K562 (cell line): ENCODE measurements at regions not wholly inside any gene's neighbourhood (a gene's known extent, or its start where the extent isn't known, plus 50 kb on each side); places are given as distances from the start of the nearest gene placed in this dataset.

ENCODE experiments used
- ATAC-seq: fragments of 200-7000 bp; cut with Tn5 transposase; 3 replicates; pipeline ENCODE4 v1.9.1; 2020; ENCODE audit warnings: moderate library complexity
- BruUV-seq: library from RNA; stranded (reverse); fragments of 400-500 nt; replicated peaks from 2 replicates; lab custom pipeline; 2021; lab: Mats Ljungman, UMichigan
- CTCF ChIA-PET: fragments of 300-600 bp; formaldehyde crosslinking; extraction: SDS; loops from one replicate; lab custom pipeline; 2021; ENCODE audit warnings: low intra/inter-chr PET ratio; lab: Yijun Ruan, JAX
- POLR2A ChIA-PET: fragments of 300-600, 350-650 bp; sonication (Branson Sonifier 250); formaldehyde crosslinking; extraction: SDS; loops from one replicate; lab custom pipeline; 2021; ENCODE audit warnings: antibody characterized with exemption, inconsistent platforms; lab: Yijun Ruan, JAX
- DNase-seq, 4 experiments: peaks; one replicate each; pipeline versions ENCODE4 v3.0.0 to v3.0.0-alpha.2; 2011 to 2018; ENCODE audit warnings: low spot score in 3 of 4, mixed read lengths in 3 of 4; ENCODE audit errors: extremely low read depth in 1 of 4
- FAIRE-seq: peaks from 2 replicates; lab custom pipeline; 2011; peaks lifted over from hg19 to GRCh38; lab: Jason Lieb, UNC
- H2AFZ ChIP-seq: 2 replicates; pipeline ENCODE4 v1.6.0; 2011; ENCODE audit warnings: low read depth, low read length, control low read depth, inconsistent platforms
- H3K27ac ChIP-seq: fragments of 200-600 bp; 3 replicates; pipeline ENCODE4 v1.8.0; 2011; ENCODE audit warnings: low read depth, mild to moderate bottlenecking, control low read depth, inconsistent platforms, low read length, moderate library complexity, mixed read lengths; ENCODE audit errors: extremely low read depth
- H3K27me3 ChIP-seq, 2 experiments: fragments of 300-600 bp in 1 of 2; 2 replicates in 1 of 2; 3 replicates in 1 of 2; pipeline versions ENCODE4 v1.6.0 to v1.8.0; 2011; ENCODE audit warnings: inconsistent platforms in 2 of 2, low read length in 2 of 2, mild to moderate bottlenecking in 1 of 2, mixed read lengths in 1 of 2, moderate library complexity in 1 of 2; ENCODE audit not compliant: control insufficient read depth in 2 of 2, insufficient read depth in 2 of 2
- H3K36me3 ChIP-seq: fragments of 300-600 bp; 3 replicates; pipeline ENCODE4 v1.8.0; 2011; ENCODE audit warnings: mild to moderate bottlenecking, low read length, inconsistent platforms; ENCODE audit not compliant: control insufficient read depth, insufficient read depth
- H3K4me1 ChIP-seq, 2 experiments: fragments of 200-600 bp in 1 of 2; replicated peaks in 1 of 2; 2 replicates in 1 of 2; 3 replicates in 1 of 2; pipeline versions ENCODE4 v1.5.1 to v1.8.0; 2011; ENCODE audit warnings: inconsistent platforms in 2 of 2, low read length in 2 of 2, mild to moderate bottlenecking in 1 of 2, mixed read lengths in 1 of 2, moderate library complexity in 1 of 2; ENCODE audit not compliant: control insufficient read depth in 2 of 2, insufficient read depth in 2 of 2
- H3K4me2 ChIP-seq: 2 replicates; pipeline ENCODE4 v1.6.1; 2011; ENCODE audit warnings: low read length, control low read depth, inconsistent platforms, mixed read lengths; ENCODE audit not compliant: insufficient read depth
- H3K4me3 ChIP-seq: fragments of 200-600 bp; sonication (generic), shearing (Covaris generic); 2 replicates; pipeline ENCODE4 v1.5.1; 2016; ENCODE audit warnings: control low read depth, inconsistent platforms
- H3K79me2 ChIP-seq: fragments of 200-600 bp; 3 replicates; pipeline ENCODE4 v1.8.0; 2011; ENCODE audit warnings: low read length, inconsistent platforms; ENCODE audit not compliant: control insufficient read depth, insufficient read depth
- H3K9ac ChIP-seq, 2 experiments: 2 replicates each; pipeline versions ENCODE4 v1.6.0 to v1.6.1; 2011; ENCODE audit warnings: low read depth in 2 of 2, low read length in 2 of 2, control low read depth in 1 of 2, inconsistent platforms in 1 of 2, mild to moderate bottlenecking in 1 of 2, mixed read lengths in 1 of 2; ENCODE audit not compliant: insufficient read depth in 1 of 2
- H3K9me1 ChIP-seq: one replicate; pipeline ENCODE4 v1.6.0; 2011; ENCODE audit warnings: inconsistent platforms, mild to moderate bottlenecking, low read length, moderate library complexity; ENCODE audit not compliant: control insufficient read depth, insufficient read depth
- H3K9me3 ChIP-seq: replicated peaks from 2 replicates; pipeline ENCODE4 v1.5.1; 2011; ENCODE audit warnings: low read depth, low read length, inconsistent platforms; ENCODE audit not compliant: control insufficient read depth, insufficient read depth
- H4K20me1 ChIP-seq: replicated peaks from 2 replicates; pipeline ENCODE4 v1.6.1; 2011; ENCODE audit warnings: low read length, inconsistent platforms, mixed read lengths; ENCODE audit not compliant: control insufficient read depth, insufficient read depth
- ADNP ChIP-seq: fragments of 200-800 bp; sonication (Bioruptor generic); IDR thresholded peaks from 2 replicates; pipeline ENCODE4 v1.6.1; 2016; ENCODE audit warnings: missing genetic modification characterization, missing compliant biosample characterization
- ATF4 ChIP-seq: fragments of 450-650 bp; formaldehyde crosslinking; IDR thresholded peaks from 2 replicates; pipeline ENCODE4 v1.4.0; 2022; ENCODE audit warnings: mild to moderate bottlenecking, moderate library complexity
- BRF2 ChIP-seq: IDR thresholded peaks from 3 replicates; pipeline ENCODE4 v1.6.1; 2011; ENCODE audit warnings: borderline replicate concordance, mild to moderate bottlenecking; ENCODE audit not compliant: insufficient read length, insufficient read depth
- FOXP4 ChIP-seq: sonication (generic); formaldehyde crosslinking; IDR thresholded peaks from 2 replicates; pipeline ENCODE4 v1.8.0; 2022; ENCODE audit warnings: mild to moderate bottlenecking, missing genetic modification reagents, borderline replicate concordance
- MXI1 ChIP-seq: IDR thresholded peaks from 2 replicates; pipeline ENCODE4 v1.6.1; 2011; ENCODE audit warnings: low read depth, mild to moderate bottlenecking, improper control_type of control experiment, low read length
- NFIX ChIP-seq: fragments of 250-450 bp; sonication (Bioruptor Pico); IDR thresholded peaks from 2 replicates; pipeline ENCODE4 v1.4.0; 2020; ENCODE audit warnings: low read depth, mild to moderate bottlenecking, moderate library complexity
- PURB ChIP-seq: sonication (generic); formaldehyde crosslinking; IDR thresholded peaks from 2 replicates; pipeline ENCODE4 v1.9.0; 2021; ENCODE audit warnings: low read depth, mild to moderate bottlenecking, missing genetic modification reagents
- RFX5 ChIP-seq: IDR thresholded peaks from 2 replicates; pipeline ENCODE4 v1.6.1; 2011; ENCODE audit warnings: low read depth, mild to moderate bottlenecking, improper control_type of control experiment, low read length
- SMARCE1 ChIP-seq: fragments of 450-650 bp; IDR thresholded peaks from 2 replicates; pipeline ENCODE4 v1.7.1; 2016; ENCODE audit warnings: mild to moderate bottlenecking
- SNIP1 ChIP-seq: fragments of 450-650 bp; IDR thresholded peaks from 2 replicates; pipeline ENCODE4 v1.7.1; 2017; ENCODE audit warnings: low read depth, mild to moderate bottlenecking
- TAF1 ChIP-seq: IDR thresholded peaks from 2 replicates; pipeline ENCODE4 v1.6.1; 2011; ENCODE audit warnings: mild to moderate bottlenecking, low read length, moderate library complexity; ENCODE audit not compliant: insufficient read depth, control insufficient read depth, severe bottlenecking; ENCODE audit errors: extremely low read depth
- VEZF1 ChIP-seq: fragments of 200-800 bp; sonication (Bioruptor generic); IDR thresholded peaks from 2 replicates; pipeline ENCODE4 v1.6.1; 2017; ENCODE audit warnings: missing genetic modification characterization, missing compliant biosample characterization
- ZNF134 ChIP-seq: fragments of 250-450 bp; sonication (Bioruptor Pico); conservative IDR thresholded peaks from 2 replicates; pipeline ENCODE4 v1.4.0; 2020
- ZNF197 ChIP-seq: fragments of 200-800 bp; sonication (Bioruptor generic); IDR thresholded peaks from 2 replicates; pipeline ENCODE4 v1.6.1; 2016; ENCODE audit warnings: low read depth, missing genetic modification characterization, missing compliant biosample characterization
- ZNF239 ChIP-seq: fragments of 250-450 bp; sonication (Bioruptor Pico); IDR thresholded peaks from 2 replicates; pipeline ENCODE4 v1.4.0; 2020; ENCODE audit warnings: mild to moderate bottlenecking
- WGBS: fragments of 100-300 bp; shearing (Covaris generic); methylation state at CpG from one replicate; pipeline ENCODE4 v1.1.6; 2016; ENCODE audit warnings: low coverage, mixed read lengths; ENCODE audit not compliant: insufficient coverage; ENCODE audit errors: missing lambda C conversion rate; 5-methylcytosine and 5-hydroxymethylcytosine counted together
- in situ Hi-C: fragments of 300-500 bp; cut with MboI; formaldehyde crosslinking; loops from 4 replicates; pipeline ENCODE4 v1.15.0; 2018; ENCODE audit warnings: inconsistent platforms, mixed read lengths
- intact Hi-C: fragments of 100-400 bp; cut with micrococcal nuclease; formaldehyde crosslinking; loops from 2 replicates; pipeline ENCODE4 v1.14.2; 2022

GRCh38 chr14:106107703-106108102 lies 581.3 kb downstream of the TMEM121 start:
- H3K9me3 ChIP-seq: no peaks in the 10 kb centered on the region
- no CpG with 5 or more reads among the region's 7 CpGs for WGBS
- H3K4me2 ChIP-seq: no peak overlapping the region
- no peaks in the 10 kb centered on the region for H3K4me1 ChIP-seq
- no peaks in the 10 kb centered on the region for H3K36me3 ChIP-seq
- intact Hi-C loops: no loop called here
- H3K79me2 ChIP-seq: no peaks in the 10 kb centered on the region
- FAIRE-seq: no peak
- no peak for ATAC-seq
- H4K20me1 ChIP-seq: no peaks in the 10 kb centered on the region
- in situ Hi-C loops: no loop called here
- ChIA-PET CTCF (no interaction called here), POLR2A (no interaction called here)
- no TSS peak for BruUV-seq
- TF ChIP-seq RFX5 (no peak), BRF2 (no peak), ZNF239 (CRISPR knock-in tag) (no peak), TAF1 (no peak), SMARCE1 (no peak), ATF4 (CRISPR knock-in tag) (no peak), PURB (CRISPR knock-in tag) (no peak), ZNF134 (CRISPR knock-in tag) (no peak), SNIP1 (no peak), VEZF1 (no peak), ZNF197 (CRISPR knock-in tag) (no peak), ADNP (tag) (no peak), NFIX (CRISPR knock-in tag) (no peak), FOXP4 (CRISPR knock-in tag) (no peak), MXI1 (no peak)
- H3K9me1 ChIP-seq: no peaks in the 10 kb centered on the region
- H3K27me3 ChIP-seq: no peaks in the 10 kb centered on the region
- H3K27ac ChIP-seq: no peak overlapping the region
- H3K9ac ChIP-seq: no peak overlapping the region
- DNase-seq: no peak
- H3K4me3 ChIP-seq: no peak overlapping the region
- no peak overlapping the region for H2AFZ ChIP-seq
